Subcutaneous abdominal adipose tissue (tissue), 5 donors: ENCODE measurements at regions not wholly inside any gene's neighbourhood (a gene's known extent, or its start where the extent isn't known, plus 50 kb on each side); places are given as distances from the start of the nearest gene placed in this dataset.

Experiments
- H3K27ac ChIP-seq: one replicate; pipeline ENCODE4 v1.7.0; 2013; ENCODE audit warnings: low read depth, mild to moderate bottlenecking, inconsistent platforms, low read length, moderate library complexity
- H3K27me3 ChIP-seq, 5 donors: one replicate each; pipeline ENCODE4 v1.7.0; 2013; ENCODE audit warnings: low read length in 5 of 5, inconsistent platforms in 1 of 5; ENCODE audit not compliant: control insufficient read depth in 5 of 5, insufficient read depth in 4 of 5
- H3K36me3 ChIP-seq, 5 donors: one replicate each; pipeline ENCODE4 v1.7.0; 2013; ENCODE audit warnings: low read length in 5 of 5; ENCODE audit not compliant: control insufficient read depth in 5 of 5, insufficient read depth in 5 of 5
- H3K4me1 ChIP-seq, 5 donors: one replicate each; pipeline ENCODE4 v1.7.0; 2013; ENCODE audit warnings: low read length in 5 of 5, mild to moderate bottlenecking in 3 of 5, moderate library complexity in 1 of 5; ENCODE audit not compliant: control insufficient read depth in 5 of 5, insufficient read depth in 5 of 5
- H3K4me3 ChIP-seq, 5 donors: one replicate each; pipeline ENCODE4 v1.7.0; 2013; ENCODE audit warnings: low read length in 5 of 5, low read depth in 1 of 5
- H3K9ac ChIP-seq, 5 donors: one replicate each; pipeline ENCODE4 v1.7.0; 2013; ENCODE audit warnings: low read length in 5 of 5, mild to moderate bottlenecking in 4 of 5, moderate library complexity in 3 of 5
- H3K9me3 ChIP-seq, 5 donors: one replicate each; pipeline ENCODE4 v1.7.0; 2013; ENCODE audit warnings: low read length in 5 of 5; ENCODE audit not compliant: control insufficient read depth in 5 of 5
- donor health status: healthy.
- donor health status: healthy.
- donor health status: healthy.
- donor health status: healthy.
- donor health status: healthy.

- Histone ChIP-seq H3K4me3 (no peak overlapping the region), H3K9ac (no peak overlapping the region), H3K27me3 (peaks cover 0 to 3% (median 0%) of the 10 kb centered on the region in 5 donors), H3K27ac (no peak overlapping the region), H3K36me3 (no peaks in the 10 kb centered on the region), H3K9me3 (no peaks in the 10 kb centered on the region), H3K4me1 (peaks cover 0 to 5% (median 0%) of the 10 kb centered on the region in 5 donors)
Measured at GRCh38 chr6:3566812-3567211, 110.0 kb upstream of the SLC22A23 start.

- no peak overlapping the region for H3K27ac ChIP-seq
- H3K4me3 ChIP-seq, result no peak overlapping the region
- peaks cover 0 to 11% (median 0%) of the 10 kb centered on the region in 5 donors for H3K4me1 ChIP-seq
- no peaks in the 10 kb centered on the region for H3K36me3 ChIP-seq
- no peak overlapping the region for H3K9ac ChIP-seq
- H3K27me3 ChIP-seq, result no peaks in the 10 kb centered on the region
- no peaks in the 10 kb centered on the region for H3K9me3 ChIP-seq
Measured at GRCh38 chr6:3565291-3565690, 108.4 kb upstream of the SLC22A23 start.

GRCh38 chr6:3561725-3562124 lies 104.9 kb upstream of the SLC22A23 start:
- H3K9me3 ChIP-seq, result no peaks in the 10 kb centered on the region
- peaks cover 0 to 11% (median 0%) of the 10 kb centered on the region in 5 donors for H3K4me1 ChIP-seq
- no peaks in the 10 kb centered on the region for H3K36me3 ChIP-seq
- no peak overlapping the region for H3K9ac ChIP-seq
- H3K4me3 ChIP-seq, result no peak overlapping the region
- no peak overlapping the region for H3K27ac ChIP-seq
- no peaks in the 10 kb centered on the region for H3K27me3 ChIP-seq

GRCh38 chr6:3560211-3560610 lies 103.4 kb upstream of the SLC22A23 start:
- H3K4me3 ChIP-seq, result no peak overlapping the region
- H3K9ac ChIP-seq, result no peak overlapping the region
- no peak overlapping the region for H3K27ac ChIP-seq
- H3K4me1 ChIP-seq, result peaks cover 0 to 11% (median 0%) of the 10 kb centered on the region in 5 donors
- no peaks in the 10 kb centered on the region for H3K36me3 ChIP-seq
- H3K27me3 ChIP-seq, result no peaks in the 10 kb centered on the region
- H3K9me3 ChIP-seq, result no peaks in the 10 kb centered on the region

- H3K9me3 ChIP-seq, result no peaks in the 10 kb centered on the region
- H3K27ac ChIP-seq, result no peak overlapping the region
Measured at GRCh38 chr6:3559561-3559960, 102.7 kb upstream of the SLC22A23 start.

GRCh38 chr6:3557336-3557735 lies 100.5 kb upstream of the SLC22A23 start:
- H3K36me3 ChIP-seq, result no peaks in the 10 kb centered on the region
- no peak overlapping the region for H3K4me3 ChIP-seq
- H3K27me3 ChIP-seq, result no peaks in the 10 kb centered on the region
- H3K9me3 ChIP-seq, result peaks cover 0 to 2% (median 0%) of the 10 kb centered on the region in 5 donors
- H3K27ac ChIP-seq, result no peak overlapping the region
- no peak overlapping the region for H3K9ac ChIP-seq
- H3K4me1 ChIP-seq, result peaks cover 0 to 11% (median 0%) of the 10 kb centered on the region in 5 donors

More at GRCh38 chr6:3559561-3559960, 102.7 kb upstream of the SLC22A23 start:
- H3K4me1 ChIP-seq, result peaks cover 0 to 11% (median 0%) of the 10 kb centered on the region in 5 donors
- H3K27me3 ChIP-seq, result no peaks in the 10 kb centered on the region
- no peak overlapping the region for H3K4me3 ChIP-seq
- H3K9ac ChIP-seq, result no peak overlapping the region
- no peaks in the 10 kb centered on the region for H3K36me3 ChIP-seq

- H3K27me3 ChIP-seq, result no peaks in the 10 kb centered on the region
- H3K36me3 ChIP-seq, result no peaks in the 10 kb centered on the region
- no peaks in the 10 kb centered on the region for H3K4me1 ChIP-seq
- H3K4me3 ChIP-seq, result no peak overlapping the region
- peaks cover 0 to 7% (median 0%) of the 10 kb centered on the region in 5 donors for H3K9me3 ChIP-seq
- no peak overlapping the region for H3K27ac ChIP-seq
- H3K9ac ChIP-seq, result no peak overlapping the region
Measured at GRCh38 chr6:3553254-3553653, 96.4 kb upstream of the SLC22A23 start.

GRCh38 chr6:3551716-3552511 lies 95.1 kb upstream of the SLC22A23 start:
- H3K9me3 ChIP-seq, result peaks cover 0 to 7% (median 0%) of the 10 kb centered on the region in 5 donors
- no peaks in the 10 kb centered on the region for H3K27me3 ChIP-seq
- H3K9ac ChIP-seq, result no peak overlapping the region
- H3K27ac ChIP-seq, result no peak overlapping the region
- no peaks in the 10 kb centered on the region for H3K36me3 ChIP-seq
- no peaks in the 10 kb centered on the region for H3K4me1 ChIP-seq
- H3K4me3 ChIP-seq, result no peak overlapping the region

GRCh38 chr6:3549314-3549940 lies 92.6 kb upstream of the SLC22A23 start:
- Histone ChIP-seq H3K9me3 (peaks cover 0 to 7% (median 0%) of the 10 kb centered on the region in 5 donors), H3K27me3 (no peaks in the 10 kb centered on the region), H3K4me3 (no peak overlapping the region), H3K9ac (no peak overlapping the region), H3K36me3 (no peaks in the 10 kb centered on the region), H3K4me1 (no peaks in the 10 kb centered on the region), H3K27ac (no peak overlapping the region)

GRCh38 chr6:3546121-3546520 lies 89.3 kb upstream of the SLC22A23 start:
- no peak overlapping the region for H3K27ac ChIP-seq
- no peaks in the 10 kb centered on the region for H3K27me3 ChIP-seq
- H3K36me3 ChIP-seq, result no peaks in the 10 kb centered on the region
- no peak overlapping the region for H3K4me3 ChIP-seq
- no peak overlapping the region for H3K9ac ChIP-seq
- H3K4me1 ChIP-seq, result no peaks in the 10 kb centered on the region
- peaks cover 0 to 7% (median 0%) of the 10 kb centered on the region in 5 donors for H3K9me3 ChIP-seq
